Naive thymus-derived CD4-positive, alpha-beta T cell (primary cell): ENCODE measurements at regions not wholly inside any gene's neighbourhood (a gene's known extent, or its start where the extent isn't known, plus 50 kb on each side); places are given as distances from the start of the nearest gene placed in this dataset.

ENCODE experiments used
- ATAC-seq: fragments of 150-1000 bp; cut with Tn5 transposase; 2 replicates; pipeline ENCODE4 v1.10.0; 2021; ENCODE audit warnings: mild to moderate bottlenecking, moderate library complexity
- CTCF ChIA-PET: fragments of 350-600 bp; sonication (Branson Sonifier 250); formaldehyde crosslinking; loops from one replicate; lab custom pipeline; 2021; ENCODE audit warnings: antibody characterized with exemption; lab: Charles Lee
- POLR2A ChIA-PET: fragments of 350-600 bp; sonication (Branson Sonifier 250); formaldehyde crosslinking; loops from one replicate; lab custom pipeline; 2021; ENCODE audit warnings: antibody characterized with exemption, inconsistent platforms; lab: Charles Lee
- DNase-seq, 9 donors: peaks; one replicate each; pipeline versions ENCODE4 v3.0.0 to v3.0.0-alpha.2; 2020 to 2022; ENCODE audit warnings: mixed read lengths in 1 of 9
- H3K27ac ChIP-seq: one replicate; pipeline ENCODE4 v1.7.0; 2013; ENCODE audit warnings: mild to moderate bottlenecking, low read depth, low read length, moderate library complexity
- H3K27me3 ChIP-seq, 2 donors: one replicate each; pipeline ENCODE4 v1.7.0; 2013; ENCODE audit warnings: low read length in 2 of 2, mild to moderate bottlenecking in 2 of 2, moderate library complexity in 2 of 2; ENCODE audit not compliant: control insufficient read depth in 2 of 2, insufficient read depth in 2 of 2
- H3K36me3 ChIP-seq, 3 experiments: 1 replicate in 2 of 3; 2 replicates in 1 of 3; pipeline ENCODE4 v1.7.0; 2013; ENCODE audit warnings: low read length in 3 of 3, mild to moderate bottlenecking in 3 of 3, moderate library complexity in 1 of 3; ENCODE audit not compliant: insufficient read depth in 3 of 3, control insufficient read depth in 2 of 3
- H3K4me1 ChIP-seq, 2 donors: one replicate each; pipeline ENCODE4 v1.7.0; 2013; ENCODE audit warnings: low read length in 2 of 2, mild to moderate bottlenecking in 2 of 2, moderate library complexity in 1 of 2; ENCODE audit not compliant: control insufficient read depth in 2 of 2, insufficient read depth in 2 of 2
- H3K4me3 ChIP-seq: 2 replicates; pipeline ENCODE4 v1.7.0; 2013; ENCODE audit warnings: mild to moderate bottlenecking, low read length
- H3K9me3 ChIP-seq, 3 experiments: 1 replicate in 2 of 3; 2 replicates in 1 of 3; pipeline ENCODE4 v1.7.0; 2013; ENCODE audit warnings: low read length in 3 of 3; ENCODE audit not compliant: control insufficient read depth in 2 of 3
- H3K27ac Mint-ChIP-seq, 9 donors: one replicate each; pipeline ENCODE4 v1.8.0; 2020 to 2022; ENCODE audit warnings: mixed read lengths in 9 of 9, mild to moderate bottlenecking in 8 of 9, moderate library complexity in 5 of 9, inconsistent platforms in 2 of 9
- H3K27me3 Mint-ChIP-seq, 5 donors: one replicate each; pipeline ENCODE4 v1.8.0; 2021 to 2022; ENCODE audit warnings: mixed read lengths in 5 of 5, mild to moderate bottlenecking in 1 of 5
- H3K36me3 Mint-ChIP-seq, 5 donors: one replicate each; pipeline ENCODE4 v1.8.0; 2020 to 2022; ENCODE audit warnings: mixed read lengths in 5 of 5, mild to moderate bottlenecking in 3 of 5, inconsistent platforms in 1 of 5
- H3K4me1 Mint-ChIP-seq, 7 donors: one replicate each; pipeline ENCODE4 v1.8.0; 2020 to 2022; ENCODE audit warnings: mixed read lengths in 7 of 7, mild to moderate bottlenecking in 3 of 7, inconsistent platforms in 1 of 7
- H3K4me3 Mint-ChIP-seq, 10 donors: one replicate each; pipeline ENCODE4 v1.8.0; 2020 to 2022; ENCODE audit warnings: mild to moderate bottlenecking in 10 of 10, mixed read lengths in 10 of 10, moderate library complexity in 6 of 10, inconsistent platforms in 2 of 10
- H3K9me3 Mint-ChIP-seq, 11 donors: one replicate each; pipeline ENCODE4 v1.8.0; 2020 to 2022; ENCODE audit warnings: mixed read lengths in 11 of 11, mild to moderate bottlenecking in 4 of 11, inconsistent platforms in 1 of 11, moderate library complexity in 1 of 11
- intact Hi-C, 2 donors: fragments of 100-400 bp; cut with micrococcal nuclease; formaldehyde crosslinking; loops; one replicate each; pipeline ENCODE4 v1.15.1; 2023

DNA sequence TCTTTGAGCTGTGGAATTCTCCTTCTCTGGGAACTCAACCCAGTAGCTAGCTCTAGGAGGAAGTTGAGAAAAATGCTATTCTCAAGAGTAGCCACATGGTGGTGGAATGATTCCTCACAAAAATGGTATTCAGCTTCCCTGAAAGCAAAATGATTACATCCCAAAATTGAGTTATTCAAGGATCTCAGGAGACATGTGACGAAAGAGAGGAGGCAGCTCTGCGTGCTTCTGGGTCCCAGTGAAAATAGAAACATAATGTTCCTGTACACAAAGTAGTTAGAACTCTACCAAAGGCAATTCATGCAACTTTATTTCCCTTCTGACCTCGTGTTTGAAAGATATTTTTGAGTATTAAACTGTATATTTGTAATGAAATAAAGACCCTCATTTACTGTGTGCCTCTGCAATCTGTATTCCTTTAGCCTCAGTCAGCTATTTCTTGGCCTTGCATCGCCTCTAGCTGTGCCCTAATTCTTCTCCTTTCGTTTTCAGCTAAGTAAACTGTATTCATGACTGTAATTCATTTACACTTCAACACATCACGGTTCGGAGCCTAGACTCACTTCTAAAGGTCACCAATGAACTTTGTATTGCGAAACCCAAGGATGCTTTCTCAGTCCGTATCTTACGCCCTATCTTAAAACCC lies 167.3 kb downstream of the FASLG start:
- DNase-seq, result peak in 1 of 9 donors; percentile 15
- peaks cover 0 to 5% (median 0%) of the 10 kb centered on the region in 5 donors for H3K36me3 Mint-ChIP-seq
- Histone ChIP-seq H3K4me3 (no peak overlapping the region), H3K27me3 (no peaks in the 10 kb centered on the region), H3K36me3 (no peaks in the 10 kb centered on the region), H3K9me3 (no peaks in the 10 kb centered on the region), H3K27ac (no peak overlapping the region), H3K4me1 (peaks cover 4 to 11% of the 10 kb centered on the region in 2 donors)
- H3K4me3 Mint-ChIP-seq, result no peak overlapping the region
- ATAC-seq, result peak; percentile 49
- ChIA-PET POLR2A (interaction anchor here (0.8 to 1.4 kb wide), 5 partner anchors 9 to 378 kb away, joined by 3 to 5 read pairs (median 3); no protein-coding TSS in a partner anchor), CTCF (interaction anchor here (0.6 to 2.6 kb wide), 11 partner anchors 9 to 604 kb away, joined by 3 to 42 read pairs (median 4); no protein-coding TSS in a partner anchor)
- peaks cover 0 to 28% (median 0%) of the 10 kb centered on the region in 5 donors for H3K27me3 Mint-ChIP-seq
- no peak overlapping the region for H3K27ac Mint-ChIP-seq
- H3K9me3 Mint-ChIP-seq, result no peaks in the 10 kb centered on the region
- peaks cover 0 to 10% (median 0%) of the 10 kb centered on the region in 7 donors for H3K4me1 Mint-ChIP-seq
- intact Hi-C loops, result loop anchor here (1.0 to 10.0 kb wide), 8 partner anchors 81 to 999 kb away; partner anchors contain the start of genes CENPL (in 1 of the 2) and DARS2 (in 1 of the 2)

DNA sequence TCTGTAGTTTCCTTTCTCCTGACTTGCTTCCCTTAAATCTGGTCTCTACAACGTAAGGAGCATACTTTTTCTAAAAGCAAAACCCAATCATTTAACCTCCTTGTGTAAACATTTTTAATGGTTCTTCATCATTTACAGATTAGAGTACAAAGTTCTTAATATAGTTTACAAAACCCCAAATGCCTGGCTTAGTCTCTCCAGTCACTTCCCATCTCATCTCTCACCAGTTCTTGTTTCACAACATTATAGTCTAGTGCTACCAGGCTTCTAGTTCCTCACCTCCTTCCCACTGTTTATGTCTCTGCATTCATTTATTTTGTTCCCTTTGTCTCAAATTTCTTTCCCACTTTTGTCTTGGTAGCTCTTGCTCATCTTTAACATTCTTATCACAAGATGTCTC lies 168.4 kb downstream of the FASLG start:
- H3K36me3 Mint-ChIP-seq, result peaks cover 0 to 5% (median 0%) of the 10 kb centered on the region in 5 donors
- no peaks in the 10 kb centered on the region for H3K36me3 ChIP-seq

DNA sequence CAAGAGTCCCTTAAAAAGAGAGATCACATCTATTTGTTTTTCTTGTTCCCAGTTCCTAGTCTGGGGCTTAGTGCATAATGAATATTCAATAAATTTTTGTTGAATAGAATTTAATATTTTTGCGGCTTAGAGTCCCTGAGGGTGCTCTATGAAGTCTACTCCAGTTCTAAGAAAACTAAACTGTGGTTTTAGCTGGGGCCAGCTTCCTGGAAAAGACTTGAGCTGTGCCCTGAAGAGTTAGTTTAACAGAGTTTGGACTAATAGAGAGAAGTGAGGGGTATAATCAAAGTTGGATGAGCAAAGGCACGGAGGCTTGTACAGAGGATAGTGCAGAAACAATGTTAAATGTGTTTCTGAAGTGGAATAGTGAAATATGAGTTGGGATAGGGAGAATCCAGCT lies 168.9 kb downstream of the FASLG start:
- H3K27ac Mint-ChIP-seq, result no peak overlapping the region
- no peak overlapping the region for H3K4me3 Mint-ChIP-seq
- Histone ChIP-seq H3K27me3 (no peaks in the 10 kb centered on the region), H3K27ac (no peak overlapping the region), H3K4me1 (peaks cover 4 to 11% of the 10 kb centered on the region in 2 donors), H3K9me3 (no peaks in the 10 kb centered on the region), H3K4me3 (no peak overlapping the region), H3K36me3 (no peaks in the 10 kb centered on the region)
- ChIA-PET CTCF (interaction anchor here (0.6 to 2.6 kb wide), 5 partner anchors 49 to 374 kb away, joined by 3 to 42 read pairs (median 4); no protein-coding TSS in a partner anchor), POLR2A (interaction anchor here (1.1 to 1.4 kb wide), 4 partner anchors 11 to 377 kb away, joined by 3 to 4 read pairs (median 4); no protein-coding TSS in a partner anchor)
- H3K9me3 Mint-ChIP-seq, result no peaks in the 10 kb centered on the region
- H3K27me3 Mint-ChIP-seq, result peaks cover 0 to 38% (median 0%) of the 10 kb centered on the region in 5 donors
- H3K4me1 Mint-ChIP-seq, result peaks cover 0 to 6% (median 0%) of the 10 kb centered on the region in 7 donors
- peaks cover 0 to 5% (median 0%) of the 10 kb centered on the region in 5 donors for H3K36me3 Mint-ChIP-seq
- ATAC-seq, result no peak
- intact Hi-C loops, result loop anchor here (2.0 to 10.0 kb wide), 5 partner anchors 217 to 997 kb away; partner anchors contain the start of genes CENPL (in 1 of the 2) and DARS2 (in 1 of the 2)
- no peak for DNase-seq

More for the DNA sequence above, 168.4 kb downstream of the FASLG start:
- H3K27me3 ChIP-seq, result no peaks in the 10 kb centered on the region
- CTCF ChIA-PET, result interaction anchor here (0.6 to 2.6 kb wide), 5 partner anchors 49 to 375 kb away, joined by 3 to 42 read pairs (median 4); no protein-coding TSS in a partner anchor
- H3K27ac ChIP-seq, result no peak overlapping the region
- Mint-ChIP-seq H3K27me3 (peaks cover 0 to 35% (median 0%) of the 10 kb centered on the region in 5 donors), H3K9me3 (no peaks in the 10 kb centered on the region), H3K4me3 (no peak overlapping the region), H3K4me1 (peaks cover 0 to 6% (median 0%) of the 10 kb centered on the region in 7 donors), H3K27ac (no peak overlapping the region)
- no peak overlapping the region for H3K4me3 ChIP-seq
- POLR2A ChIA-PET, result interaction anchor here (1.1 to 1.4 kb wide), 3 partner anchors 11 to 121 kb away, joined by 3 to 4 read pairs (median 4); no protein-coding TSS in a partner anchor
- intact Hi-C loops, result loop anchor here (2.0 to 10.0 kb wide), 5 partner anchors 218 to 998 kb away; partner anchors contain the start of genes CENPL (in 1 of the 2) and DARS2 (in 1 of the 2)
- no peak for DNase-seq
- no peaks in the 10 kb centered on the region for H3K9me3 ChIP-seq
- no peak for ATAC-seq
- peaks cover 4 to 11% of the 10 kb centered on the region in 2 donors for H3K4me1 ChIP-seq

DNA sequence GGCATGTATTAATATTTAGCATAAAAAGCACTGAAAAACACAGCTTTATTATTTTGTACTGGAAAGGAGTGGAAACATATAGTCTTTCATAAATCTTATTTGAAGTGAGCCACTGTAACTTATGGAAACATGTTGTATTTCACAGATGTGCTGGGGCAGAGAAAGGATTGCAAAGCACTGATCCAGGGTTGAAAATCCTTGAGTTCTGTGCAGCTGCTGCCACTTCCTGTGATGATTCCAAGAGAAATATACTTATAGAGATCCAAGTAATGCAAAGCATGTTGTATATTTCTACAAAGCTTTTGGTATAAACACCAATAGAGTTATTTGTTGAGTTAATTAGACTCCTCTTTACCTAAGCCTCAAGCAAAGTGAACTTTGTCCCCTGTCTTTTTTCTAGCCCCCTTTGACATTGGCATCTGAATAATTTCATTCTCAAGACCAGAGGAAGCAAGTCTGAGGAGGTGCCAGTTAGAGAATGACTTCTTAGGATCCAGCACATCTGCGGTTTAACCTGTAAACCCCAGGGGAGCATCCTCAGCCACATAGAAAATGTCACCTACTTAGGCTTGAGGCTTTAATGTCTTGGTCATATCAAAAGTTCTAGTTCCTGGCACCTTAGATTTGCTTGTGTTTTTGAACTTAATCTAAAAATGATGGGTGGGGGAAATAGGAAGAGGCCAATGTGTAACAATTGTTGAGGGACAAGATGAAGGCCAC lies 173.3 kb downstream of the FASLG start:
- H3K9me3 Mint-ChIP-seq, result no peaks in the 10 kb centered on the region
- no peak overlapping the region for H3K4me3 Mint-ChIP-seq
- peaks cover 0 to 5% (median 0%) of the 10 kb centered on the region in 5 donors for H3K36me3 Mint-ChIP-seq
- Histone ChIP-seq H3K4me3 (no peak overlapping the region), H3K9me3 (no peaks in the 10 kb centered on the region), H3K36me3 (no peaks in the 10 kb centered on the region), H3K4me1 (peaks cover 4 to 11% of the 10 kb centered on the region in 2 donors), H3K27ac (no peak overlapping the region), H3K27me3 (no peaks in the 10 kb centered on the region)
- POLR2A ChIA-PET, result interaction anchor here (0.6 kb wide), 1 partner anchor 15 kb away, joined by 3 read pairs; no protein-coding TSS in a partner anchor
- intact Hi-C loops, result loop anchor here in 1 of 2 donors (10.0 kb wide), 2 partner anchors 883 to 1323 kb away; partner anchors contain the start of genes KLHL20 and RABGAP1L
- DNase-seq (no peak), ATAC-seq (no peak)
- no peak overlapping the region for H3K27ac Mint-ChIP-seq
- CTCF ChIA-PET, result interaction anchor here (0.6 kb wide), 1 partner anchor 22 kb away, joined by 3 read pairs; no protein-coding TSS in a partner anchor
- H3K27me3 Mint-ChIP-seq, result peaks cover 0 to 61% (median 0%) of the 10 kb centered on the region in 5 donors
- H3K4me1 Mint-ChIP-seq, result peaks cover 0 to 14% (median 4%) of the 10 kb centered on the region in 7 donors

DNA sequence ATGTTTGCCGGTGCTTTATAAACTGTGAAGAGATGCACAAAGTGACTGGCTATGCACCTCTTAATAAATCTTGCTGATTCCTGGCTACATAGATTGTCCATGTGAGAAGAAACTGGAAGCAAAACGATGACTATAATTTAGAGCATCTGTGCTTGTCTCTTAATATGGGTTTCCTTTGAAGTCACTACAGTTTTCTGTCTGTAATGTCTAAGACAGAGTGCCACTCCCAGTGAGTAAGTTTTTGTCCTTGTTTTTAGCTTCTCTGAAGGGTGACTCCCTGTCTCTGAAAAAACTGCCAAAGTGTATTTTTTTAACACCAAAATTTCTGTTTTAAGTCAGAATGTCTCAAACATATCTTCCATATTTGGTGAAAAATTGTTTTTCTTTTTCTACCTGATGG lies 175.1 kb downstream of the FASLG start:
- H3K27me3 Mint-ChIP-seq, result peaks cover 0 to 63% (median 0%) of the 10 kb centered on the region in 5 donors
- H3K36me3 ChIP-seq, result no peaks in the 10 kb centered on the region
- H3K27me3 ChIP-seq, result no peaks in the 10 kb centered on the region
- no peak overlapping the region for H3K27ac ChIP-seq
- peaks cover 5 to 31% (median 18%) of the 10 kb centered on the region in 7 donors for H3K4me1 Mint-ChIP-seq
- peak overlapping the region in 1 of 9 donors; percentile 15 for H3K27ac Mint-ChIP-seq
- intact Hi-C loops, result loop anchor here in 1 of 2 donors (10.0 kb wide), 2 partner anchors 881 to 1321 kb away; partner anchors contain the start of genes KLHL20 and RABGAP1L
- ChIA-PET POLR2A (no interaction called here), CTCF (no interaction called here)
- peaks cover 0 to 5% (median 0%) of the 10 kb centered on the region in 5 donors for H3K36me3 Mint-ChIP-seq
- peaks cover 12 to 15% of the 10 kb centered on the region in 2 donors for H3K4me1 ChIP-seq
- H3K9me3 Mint-ChIP-seq, result no peaks in the 10 kb centered on the region
- DNase-seq (no peak), ATAC-seq (no peak)
- H3K4me3 Mint-ChIP-seq, result no peak overlapping the region
- H3K9me3 ChIP-seq, result no peaks in the 10 kb centered on the region
- no peak overlapping the region for H3K4me3 ChIP-seq

DNA sequence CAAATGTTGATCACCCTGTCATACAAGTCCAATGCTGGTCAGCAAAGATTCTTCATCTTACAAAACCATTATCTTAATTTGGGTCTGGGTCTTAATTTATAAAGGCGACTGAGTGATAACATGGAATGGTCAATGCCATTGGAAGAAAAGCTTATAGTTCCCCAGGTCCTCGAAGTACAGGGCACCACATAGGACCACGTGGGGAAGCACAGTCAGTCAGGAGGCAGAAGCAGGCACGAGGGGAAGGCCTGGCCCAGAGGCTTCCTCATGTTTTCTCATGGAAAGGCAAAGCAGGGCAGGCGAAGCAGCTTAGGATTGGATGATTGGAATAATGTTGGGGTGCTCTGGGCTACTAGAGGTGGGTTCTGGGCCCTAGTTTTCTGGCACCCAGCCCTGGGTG lies 175.7 kb downstream of the FASLG start:
- intact Hi-C loops, result loop anchor here in 1 of 2 donors (10.0 kb wide), 2 partner anchors 880 to 1320 kb away; partner anchors contain the start of genes KLHL20 and RABGAP1L
- DNase-seq, result no peak
- Mint-ChIP-seq H3K4me3 (no peak overlapping the region), H3K27me3 (peaks cover 0 to 60% (median 0%) of the 10 kb centered on the region in 5 donors), H3K4me1 (peaks cover 5 to 32% (median 24%) of the 10 kb centered on the region in 7 donors), H3K36me3 (peaks cover 0 to 5% (median 0%) of the 10 kb centered on the region in 5 donors), H3K27ac (peak overlapping the region in 2 of 9 donors; percentile 16 to 44), H3K9me3 (no peaks in the 10 kb centered on the region)
- no peaks in the 10 kb centered on the region for H3K9me3 ChIP-seq
- ChIA-PET POLR2A (no interaction called here), CTCF (interaction anchor here (1.1 kb wide), 1 partner anchor 9 kb away, joined by 6 read pairs; no protein-coding TSS in a partner anchor)
- no peak for ATAC-seq
- no peak overlapping the region for H3K27ac ChIP-seq
- no peak overlapping the region for H3K4me3 ChIP-seq
- no peaks in the 10 kb centered on the region for H3K27me3 ChIP-seq
- peaks cover 12 to 16% of the 10 kb centered on the region in 2 donors for H3K4me1 ChIP-seq
- no peaks in the 10 kb centered on the region for H3K36me3 ChIP-seq
